ENCODE measurements at regions not wholly inside any gene's neighbourhood (a gene's known extent, or its start where the extent isn't known, plus 50 kb on each side); places are given as distances from the start of the nearest gene placed in this dataset.
"Not testable (repeated sequence)": the region's sequence is repeated elsewhere in the genome, so short reads cannot be mapped to it uniquely, and the experiment has no call there.

- in situ Hi-C loops (cut with HindIII; ENCODE audit: low sequenced_read_pairs): no loop called here
Measured at GRCh38 chr2:220568296-220568695, 940.9 kb downstream of the SLC4A3 start.

DNA sequence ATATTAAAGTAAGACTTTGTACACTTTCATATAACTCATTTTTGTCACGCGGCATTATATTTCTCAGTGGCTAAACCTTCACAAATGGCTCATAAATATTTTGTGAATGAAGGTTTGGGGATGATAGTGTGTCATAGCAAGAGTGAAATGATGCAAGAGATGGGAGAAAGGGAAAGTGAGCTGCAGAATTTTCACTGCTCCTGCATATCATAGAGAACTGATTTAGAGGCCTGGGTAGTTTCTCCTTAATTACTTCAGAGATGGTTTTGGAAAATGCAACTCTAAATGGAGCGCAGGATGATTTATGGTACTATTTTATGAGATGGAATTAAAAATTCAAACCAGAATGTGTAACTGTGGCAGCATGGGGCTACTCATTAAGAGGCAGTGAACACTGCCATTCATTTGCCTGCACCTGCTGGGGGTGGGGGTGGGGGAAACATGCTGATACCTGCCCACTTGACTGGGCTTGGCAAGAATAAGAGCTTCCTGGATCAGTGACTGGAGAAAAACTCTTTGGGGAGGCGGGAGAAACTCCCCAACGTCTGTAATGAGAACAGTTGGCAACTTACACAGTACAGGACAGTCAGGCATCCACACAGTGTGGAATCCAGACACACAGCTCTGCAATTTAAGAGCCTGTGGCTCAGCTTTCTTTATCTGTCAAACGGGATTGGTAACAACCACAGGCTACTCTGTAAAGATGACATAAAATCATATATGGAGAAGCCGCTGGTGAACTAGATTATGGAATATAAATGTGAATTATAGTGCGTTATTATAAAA lies 941.9 kb downstream of the SLC4A3 start:
- in situ Hi-C loops (cut with HindIII; ENCODE audit: low sequenced_read_pairs): no loop called here

DNA sequence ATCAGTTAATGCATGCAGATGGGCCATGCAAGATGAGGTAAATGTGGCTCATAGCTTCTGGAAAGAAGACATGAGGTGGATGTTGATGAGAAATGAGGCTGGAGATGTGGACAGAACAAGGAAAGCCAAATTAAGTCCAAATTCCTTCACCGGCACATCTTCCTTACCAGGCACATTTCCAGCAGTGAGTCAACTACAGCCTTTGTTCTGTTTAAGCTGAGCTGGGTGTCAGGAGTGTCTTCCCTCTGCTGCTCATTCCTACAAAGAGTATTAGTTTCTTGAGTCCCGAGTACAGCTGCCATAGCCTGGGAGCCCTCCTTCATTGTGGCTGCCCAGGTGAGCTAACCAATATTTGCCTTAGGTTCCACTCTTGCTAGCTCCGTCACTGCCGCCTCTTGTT lies 945.0 kb downstream of the SLC4A3 start:
- in situ Hi-C loops (cut with HindIII; ENCODE audit: low sequenced_read_pairs): no loop called here

- in situ Hi-C loops (cut with HindIII; ENCODE audit: low sequenced_read_pairs): no loop called here
Measured at GRCh38 chr2:220574038-220574437, 946.6 kb downstream of the SLC4A3 start.

DNA sequence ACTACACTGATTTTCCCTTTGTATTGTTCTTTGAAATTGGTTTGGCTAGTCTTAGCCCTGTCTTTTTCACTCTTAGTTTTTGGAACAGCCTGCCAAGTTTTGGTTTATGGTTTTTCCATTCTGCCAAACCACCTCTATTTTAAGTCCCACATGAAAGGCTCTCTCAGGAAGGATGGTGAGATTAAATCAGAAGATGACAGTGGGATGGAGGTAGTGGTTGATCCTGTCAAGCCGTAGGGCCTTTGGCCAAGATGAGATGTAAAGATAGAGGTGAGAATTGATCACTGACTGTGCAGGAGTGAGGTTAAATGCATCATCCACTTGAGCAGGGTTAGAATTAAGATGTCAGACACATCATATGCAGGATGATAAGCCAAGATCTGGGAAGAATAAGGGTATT lies 948.5 kb downstream of the SLC4A3 start:
- in situ Hi-C loops (cut with HindIII; ENCODE audit: low sequenced_read_pairs): no loop called here

DNA sequence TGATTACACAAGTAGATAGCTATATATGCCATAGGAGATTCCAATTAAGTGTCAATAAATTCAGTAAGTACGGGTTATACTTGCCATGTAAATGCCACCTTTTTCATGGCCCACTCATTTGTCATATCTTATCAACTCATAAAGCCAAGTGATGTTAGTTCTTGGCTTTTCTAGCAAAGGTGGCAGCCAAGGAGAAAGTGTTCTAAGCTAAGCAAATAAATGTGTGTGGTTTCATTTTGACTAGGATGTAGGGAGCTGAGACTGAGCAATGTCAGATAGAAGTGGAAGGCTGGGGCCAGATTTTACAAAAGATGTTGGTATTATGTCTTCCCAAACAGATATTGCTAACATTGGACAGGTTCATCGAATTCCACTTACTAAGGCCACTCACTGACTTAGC lies 952.0 kb downstream of the SLC4A3 start:
- in situ Hi-C loops (cut with HindIII; ENCODE audit: low sequenced_read_pairs): no loop called here

- in situ Hi-C loops (cut with HindIII; ENCODE audit: low sequenced_read_pairs): no loop called here
Measured at GRCh38 chr2:220580113-220580512, 952.7 kb downstream of the SLC4A3 start.

- in situ Hi-C loops (cut with HindIII; ENCODE audit: low sequenced_read_pairs): no loop called here
Measured at GRCh38 chr2:220583725-220584124, 956.3 kb downstream of the SLC4A3 start.

GRCh38 chr2:220585241-220585640 lies 957.8 kb downstream of the SLC4A3 start:
- in situ Hi-C loops (cut with HindIII; ENCODE audit: low sequenced_read_pairs): no loop called here

GRCh38 chr2:220586980-220587530 lies 959.6 kb downstream of the SLC4A3 start:
- in situ Hi-C loops (cut with HindIII; ENCODE audit: low sequenced_read_pairs): no loop called here

DNA sequence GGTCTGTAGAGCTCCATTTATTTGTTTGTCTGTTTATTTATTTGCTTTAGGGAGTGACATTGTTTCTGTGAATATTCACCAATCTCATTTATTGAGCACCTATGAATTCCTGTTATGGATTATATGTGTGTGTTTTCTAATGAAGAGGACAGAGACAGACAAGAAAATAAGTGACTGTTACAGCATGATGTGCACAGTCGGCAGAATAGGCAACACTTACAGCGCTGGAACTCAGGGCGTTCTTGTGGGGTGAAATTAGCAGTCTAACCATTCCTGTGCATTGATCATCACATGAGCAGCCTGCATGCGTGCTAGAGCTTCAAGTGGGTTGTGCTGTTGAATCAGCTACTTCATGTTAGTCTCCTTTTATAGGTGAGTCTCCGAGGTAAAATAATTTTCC lies 960.7 kb downstream of the SLC4A3 start:
- in situ Hi-C loops (cut with HindIII; ENCODE audit: low sequenced_read_pairs): no loop called here

DNA sequence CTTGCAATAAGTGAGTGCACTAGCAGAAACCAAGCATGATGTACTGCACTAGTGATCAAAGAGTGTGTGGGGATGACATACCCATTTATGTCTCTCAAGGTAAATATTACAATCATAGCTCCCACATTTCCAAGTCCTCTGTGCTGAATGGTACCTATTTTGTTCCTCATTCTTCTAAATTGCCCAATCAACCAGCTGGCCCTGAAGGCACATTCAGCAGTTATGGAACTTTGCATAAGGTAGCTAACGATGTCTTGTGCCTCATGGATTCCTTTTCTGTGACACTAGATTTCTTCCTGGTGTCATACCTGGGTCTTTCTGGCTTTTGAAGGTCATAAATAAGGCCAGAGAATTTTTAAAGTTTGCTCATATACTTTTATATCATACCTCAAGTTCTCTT lies 963.0 kb downstream of the SLC4A3 start:
- in situ Hi-C loops (cut with HindIII; ENCODE audit: low sequenced_read_pairs): no loop called here

DNA sequence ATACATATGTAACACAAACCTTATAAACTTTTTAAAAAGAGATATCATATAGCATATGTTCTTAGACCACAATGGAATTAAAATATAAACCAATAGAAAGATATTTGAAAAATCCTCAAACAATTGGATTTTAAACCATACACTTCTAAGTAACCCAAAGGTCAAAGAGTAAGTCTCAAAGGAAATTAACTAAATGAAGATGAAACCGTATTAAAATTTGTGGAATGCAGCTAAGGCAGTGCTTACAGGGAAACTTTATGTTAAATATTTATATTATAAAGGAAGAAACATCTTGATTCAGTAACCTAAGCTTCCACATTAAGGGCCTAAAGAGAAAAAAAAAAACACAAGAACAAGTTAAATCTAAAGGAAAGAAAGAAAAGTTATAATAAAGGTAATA lies 966.1 kb downstream of the SLC4A3 start:
- in situ Hi-C loops (cut with HindIII; ENCODE audit: low sequenced_read_pairs): no loop called here

DNA sequence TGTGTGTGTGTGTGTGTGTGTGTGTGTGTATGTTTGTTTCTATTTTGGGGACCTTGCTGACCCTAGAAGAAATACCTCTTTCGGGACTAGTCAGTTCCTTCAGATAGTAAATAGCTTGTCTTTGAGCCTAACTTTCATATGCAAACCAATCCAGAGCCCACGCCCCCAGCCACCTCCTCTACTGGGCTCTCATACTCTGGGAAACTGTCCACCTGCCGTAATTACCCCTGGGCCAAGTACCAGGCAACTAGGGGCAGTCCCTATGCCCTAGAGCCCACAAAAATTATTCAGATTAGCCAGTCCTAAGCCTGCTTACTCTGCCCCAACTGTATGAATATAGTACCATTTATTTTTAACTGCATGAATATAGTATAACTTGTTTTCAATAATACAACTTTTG lies 970.4 kb downstream of the EPHA4 start:
- in situ Hi-C loops (cut with HindIII; ENCODE audit: low sequenced_read_pairs): no loop called here

GRCh38 chr2:220613004-220613403 lies 959.1 kb downstream of the EPHA4 start:
- in situ Hi-C loops (cut with HindIII; ENCODE audit: low sequenced_read_pairs): not testable (repeated sequence)

DNA sequence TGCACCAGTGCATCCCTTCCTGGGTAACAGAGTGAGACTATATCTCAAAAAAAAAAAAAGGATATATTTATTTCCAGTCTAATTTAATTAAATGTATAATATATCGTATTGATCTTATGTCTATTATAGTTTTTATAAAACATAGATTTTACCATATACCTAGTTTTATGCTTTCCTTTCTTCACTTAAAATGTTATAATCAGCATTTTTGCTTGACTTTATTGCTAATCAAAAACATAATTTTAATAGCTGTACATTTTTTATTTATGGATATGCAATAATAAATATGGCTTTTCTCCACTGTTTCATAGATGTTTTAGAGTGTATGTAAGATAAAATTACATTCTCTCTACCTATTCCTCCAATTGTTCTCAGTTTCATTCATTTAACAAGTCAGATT lies 958.0 kb downstream of the EPHA4 start:
- in situ Hi-C loops (cut with HindIII; ENCODE audit: low sequenced_read_pairs): no loop called here

DNA sequence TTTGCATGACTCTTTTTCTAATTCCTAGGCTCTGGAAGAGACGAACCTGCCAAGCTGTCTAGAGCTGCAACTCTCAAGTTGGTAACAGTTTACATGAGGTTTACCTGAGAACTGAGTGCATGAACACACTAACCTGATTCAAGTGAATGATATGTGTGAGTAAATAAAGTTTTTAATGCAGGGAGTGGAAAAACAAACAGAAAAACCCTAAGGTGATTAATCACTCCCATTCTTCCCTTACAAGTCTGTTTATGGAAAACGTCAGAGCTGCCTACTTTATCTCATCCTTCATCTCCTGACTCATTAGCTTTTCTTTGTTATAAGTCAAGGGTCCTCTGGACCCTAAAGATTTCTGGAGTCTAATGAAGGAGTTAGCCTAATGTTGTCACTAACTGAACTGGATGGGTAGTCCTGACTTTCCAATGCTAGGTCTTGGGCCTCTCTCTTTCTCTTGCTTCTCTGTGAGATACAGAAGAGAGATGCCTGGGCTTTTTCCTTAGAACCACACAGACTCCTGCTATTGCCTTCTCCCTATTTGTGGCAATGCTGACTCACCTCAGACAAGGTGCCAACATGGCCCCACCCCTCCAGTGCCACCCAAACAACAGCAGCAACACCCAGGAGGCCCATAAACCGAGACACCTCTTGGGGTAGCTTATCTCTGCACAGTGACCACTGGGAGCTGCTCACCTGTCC lies 952.4 kb downstream of the EPHA4 start:
- in situ Hi-C loops (cut with HindIII; ENCODE audit: low sequenced_read_pairs): no loop called here

- in situ Hi-C loops (cut with HindIII; ENCODE audit: low sequenced_read_pairs): no loop called here
Measured at GRCh38 chr2:220626603-220627002, 945.5 kb downstream of the EPHA4 start.

DNA sequence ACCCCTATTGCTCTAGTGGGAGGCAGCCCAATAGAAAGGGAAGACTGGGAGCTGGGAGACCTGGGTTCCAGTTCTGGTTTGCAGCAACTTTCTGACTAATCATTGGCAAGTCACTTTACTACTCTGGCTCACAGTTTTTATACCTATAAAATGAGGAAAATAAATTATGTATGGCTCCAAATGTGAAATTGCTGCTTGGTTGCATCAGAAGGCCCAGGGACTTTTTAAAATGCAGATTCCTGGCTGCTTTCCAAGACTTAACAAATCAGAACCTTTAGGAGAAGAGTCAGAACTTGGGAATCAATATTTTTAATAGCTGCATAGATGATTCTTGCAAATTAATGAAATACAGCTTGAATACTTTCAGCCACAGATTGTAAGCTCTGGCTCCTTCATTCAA lies 943.9 kb downstream of the EPHA4 start:
- in situ Hi-C loops (cut with HindIII; ENCODE audit: low sequenced_read_pairs): no loop called here

DNA sequence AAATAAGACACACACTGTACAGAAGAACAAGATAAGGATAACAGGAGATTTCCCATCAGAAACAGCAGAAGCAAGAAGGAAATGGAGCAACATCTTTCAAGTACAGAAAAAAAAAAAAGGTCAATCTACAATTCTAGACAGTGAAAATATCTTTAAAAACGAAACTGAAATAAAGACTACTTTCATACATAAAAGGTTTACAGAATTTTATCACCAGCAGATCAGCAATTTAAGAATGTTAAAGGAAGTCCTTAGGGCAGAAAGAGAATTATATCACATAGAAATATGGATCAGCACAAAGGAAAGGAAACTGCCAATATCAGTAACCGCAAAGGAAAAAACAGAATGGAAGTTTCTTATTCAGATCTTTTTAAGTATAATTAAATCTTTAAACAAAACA lies 931.0 kb downstream of the EPHA4 start:
- in situ Hi-C loops (cut with HindIII; ENCODE audit: low sequenced_read_pairs): no loop called here

DNA sequence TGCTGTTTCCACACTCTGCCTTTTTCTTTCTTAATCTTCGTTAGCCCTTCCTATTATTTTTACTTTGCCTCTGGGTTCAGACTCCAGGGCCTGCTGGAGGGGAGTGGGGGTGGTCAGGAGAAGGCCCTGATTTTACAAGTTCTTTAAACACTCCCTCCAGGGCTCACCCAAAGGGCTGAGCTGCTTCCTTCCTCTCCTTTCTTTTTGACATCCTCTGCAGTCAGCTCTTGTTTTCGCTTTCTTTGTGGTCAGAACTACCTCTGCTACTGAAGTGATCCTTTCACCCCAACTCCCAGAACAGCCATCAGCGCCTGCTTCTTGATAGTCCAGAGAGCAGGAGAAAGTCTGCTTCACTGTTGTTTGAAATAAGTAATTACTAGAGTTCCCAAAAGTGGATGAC lies 925.7 kb downstream of the EPHA4 start:
- in situ Hi-C loops (cut with HindIII; ENCODE audit: low sequenced_read_pairs): no loop called here

- in situ Hi-C loops (cut with HindIII; ENCODE audit: low sequenced_read_pairs): no loop called here
Measured at GRCh38 chr2:220648628-220649027, 923.5 kb downstream of the EPHA4 start.

All from DLD1 (cell line).